ENCODE measurements at regions not wholly inside any gene's neighbourhood (a gene's known extent, or its start where the extent isn't known, plus 50 kb on each side); places are given as distances from the start of the nearest gene placed in this dataset.
A peak's percentile ranks its signal among the peaks of the same experiment; 100 is the strongest.

DNA sequence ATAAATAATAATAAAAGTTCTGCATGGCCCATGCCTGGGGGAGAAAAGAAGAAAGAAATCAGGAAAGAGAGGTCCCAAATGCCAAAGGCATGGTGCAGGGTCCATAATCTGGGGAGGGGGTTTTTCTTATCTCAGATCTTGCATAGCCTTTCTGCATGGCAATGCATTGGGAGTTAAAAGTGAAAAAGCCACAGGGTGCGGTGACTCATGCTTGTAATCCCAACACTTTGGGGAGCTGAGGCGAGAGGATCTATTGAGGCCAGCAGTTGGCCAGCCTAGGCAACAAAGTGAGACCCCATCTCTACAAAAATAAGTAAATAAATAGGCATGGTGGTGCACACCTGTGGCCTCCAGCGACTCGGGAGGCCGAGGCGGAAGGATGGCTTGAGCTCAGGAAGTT, 76.8 kb upstream of the GATA2 start:
- DNase-seq (ENCODE audit: low read depth, low spot score) = no peak
- no peak overlapping the region for H3K4me3 ChIP-seq (ENCODE audit: low read length)

DNA sequence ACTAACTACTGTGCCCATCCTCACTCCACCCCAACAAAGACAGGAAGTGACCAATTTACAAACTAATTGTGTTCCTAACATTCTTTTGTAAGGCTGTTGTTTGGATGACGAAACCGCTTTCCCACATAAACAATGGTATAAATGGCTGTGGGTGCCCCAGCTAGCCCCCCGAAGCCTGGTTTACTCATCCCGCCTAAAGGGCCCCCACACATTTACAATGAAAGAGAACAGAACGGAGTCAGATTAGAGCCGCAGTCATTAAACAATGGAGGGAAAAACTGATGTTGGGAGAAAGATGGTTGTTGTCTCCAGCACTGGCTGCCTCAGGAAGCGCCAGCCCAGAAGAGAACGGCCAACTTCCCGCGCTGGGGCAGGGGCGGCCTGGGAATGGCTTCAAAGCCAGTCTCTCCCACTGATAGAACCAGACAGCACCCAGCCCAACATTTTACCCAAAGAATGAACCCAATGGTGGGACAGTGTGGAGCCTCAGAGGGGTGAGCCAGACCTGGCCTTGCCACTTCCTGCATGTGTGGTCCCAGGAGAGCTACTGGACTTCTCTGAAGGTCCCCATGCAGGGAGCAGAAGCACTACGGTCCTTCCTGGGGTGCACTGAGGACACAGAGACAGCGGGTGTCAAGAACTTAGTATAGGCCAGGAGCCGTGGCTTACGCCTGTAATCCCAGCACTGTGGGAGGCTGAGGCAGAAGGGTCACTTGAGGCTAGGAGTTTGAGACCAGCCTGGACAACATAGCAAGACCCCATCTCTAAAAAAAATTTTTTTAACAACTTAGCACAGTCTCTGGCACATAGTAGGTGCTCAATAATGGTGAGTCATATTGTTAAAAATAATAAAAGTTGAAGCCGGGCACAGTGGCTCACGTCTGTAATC, 75.8 kb upstream of the GATA2 start:
- no peak overlapping the region for H3K4me3 ChIP-seq (ENCODE audit: low read length)
- no peak for DNase-seq (ENCODE audit: low read depth, low spot score)

DNA sequence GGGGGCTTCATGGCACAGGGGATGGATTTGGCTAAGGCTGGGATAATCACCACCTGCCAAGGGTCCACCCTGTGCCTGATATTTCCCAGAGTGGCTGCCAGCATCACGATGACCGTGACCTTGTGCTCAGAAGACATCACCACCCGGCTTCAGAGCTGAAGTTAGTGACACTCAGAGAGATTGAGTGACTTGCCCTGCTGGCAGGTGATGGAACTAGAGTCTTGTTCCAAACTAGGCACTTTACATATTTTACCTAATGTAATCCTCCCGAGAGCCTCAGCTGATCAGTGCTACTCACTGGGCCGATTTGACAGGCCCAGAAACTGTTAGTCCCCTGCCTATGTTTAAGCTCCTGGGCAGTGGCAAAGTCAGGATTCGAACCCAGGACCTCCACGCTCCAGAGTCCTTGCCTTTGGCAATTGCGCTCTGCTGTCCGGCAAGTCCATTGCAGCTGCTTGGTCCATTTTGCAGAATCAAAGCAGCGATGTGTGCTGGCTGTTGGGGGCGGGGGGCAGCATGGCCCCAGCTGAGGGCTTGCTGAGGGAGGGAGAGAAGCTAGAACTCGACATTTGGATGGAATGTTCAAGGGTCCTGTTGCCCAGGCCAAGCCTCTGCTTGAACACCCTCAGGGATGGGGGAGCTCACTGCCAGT, 74.8 kb upstream of the GATA2 start:
- H3K4me3 ChIP-seq (ENCODE audit: low read length) = no peak overlapping the region
- DNase-seq (ENCODE audit: low read depth, low spot score) = no peak

DNA sequence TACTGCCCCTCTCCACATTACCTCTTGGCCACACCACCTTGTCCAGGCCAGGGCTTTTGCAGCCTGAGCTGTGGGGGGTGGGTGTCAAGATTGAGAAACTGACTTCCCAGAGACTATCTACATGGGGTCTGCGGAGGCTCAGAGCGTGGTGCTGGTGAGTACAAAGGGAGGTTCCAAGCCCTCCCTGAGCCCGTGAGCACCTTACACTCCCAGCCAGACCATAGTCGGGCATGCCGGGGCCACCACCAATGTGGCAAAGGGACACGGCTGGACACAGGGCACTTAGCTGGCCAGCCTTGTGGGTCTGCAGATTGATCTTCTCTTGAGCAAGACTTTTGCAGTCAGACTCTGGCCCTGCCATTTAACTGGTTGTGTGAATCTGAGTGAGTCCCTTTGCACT, 74.1 kb upstream of the GATA2 start:
- no peak overlapping the region for H3K4me3 ChIP-seq (ENCODE audit: low read length)
- DNase-seq (ENCODE audit: low read depth, low spot score) = no peak

- no peak overlapping the region for H3K4me3 ChIP-seq (ENCODE audit: low read length)
These were observed 70.4 kb upstream of the GATA2 start for GRCh38 chr3:128563439-128563838.

GRCh38 chr3:128561504-128561903, 68.5 kb upstream of the GATA2 start:
- H3K4me3 ChIP-seq (ENCODE audit: low read length) = no peak overlapping the region
- DNase-seq (ENCODE audit: low read depth, low spot score) = no peak

More at GRCh38 chr3:128563439-128563838, 70.4 kb upstream of the GATA2 start:
- DNase-seq (ENCODE audit: low read depth, low spot score) = no peak

DNA sequence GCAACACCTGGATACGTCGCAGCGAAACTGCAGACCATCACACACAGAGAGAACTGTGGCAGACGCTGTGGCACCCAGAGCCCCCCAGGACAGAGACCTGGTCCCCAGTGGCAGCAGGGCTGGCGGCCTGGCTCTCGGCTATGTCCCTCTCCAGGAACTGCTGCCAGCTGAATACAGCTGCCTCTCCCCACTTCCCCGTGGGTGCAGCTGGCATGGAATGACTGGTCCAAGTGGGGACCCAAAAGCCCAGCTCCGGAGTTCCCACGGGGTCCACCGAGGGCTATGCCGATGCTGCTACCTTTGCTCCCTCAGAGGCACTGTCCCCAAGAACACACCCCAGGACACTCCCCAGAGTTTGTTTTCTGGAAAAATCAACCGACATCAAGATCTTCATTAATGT, 67.8 kb upstream of the GATA2 start:
- no peak overlapping the region for H3K4me3 ChIP-seq (ENCODE audit: low read length)
- no peak for DNase-seq (ENCODE audit: low read depth, low spot score)

GRCh38 chr3:128559486-128560225, 66.7 kb upstream of the GATA2 start:
- no peak overlapping the region for H3K4me3 ChIP-seq (ENCODE audit: low read length)
- peak; percentile 9 for DNase-seq (ENCODE audit: low read depth, low spot score)

GRCh38 chr3:128557531-128558280, 64.7 kb upstream of the GATA2 start:
- no peak overlapping the region for H3K4me3 ChIP-seq (ENCODE audit: low read length)
- no peak for DNase-seq (ENCODE audit: low read depth, low spot score)

- no peak for DNase-seq (ENCODE audit: low read depth, low spot score)
- H3K4me3 ChIP-seq (ENCODE audit: low read length) = no peak overlapping the region
These were observed 63.9 kb upstream of the GATA2 start for GRCh38 chr3:128556907-128557306.

DNA sequence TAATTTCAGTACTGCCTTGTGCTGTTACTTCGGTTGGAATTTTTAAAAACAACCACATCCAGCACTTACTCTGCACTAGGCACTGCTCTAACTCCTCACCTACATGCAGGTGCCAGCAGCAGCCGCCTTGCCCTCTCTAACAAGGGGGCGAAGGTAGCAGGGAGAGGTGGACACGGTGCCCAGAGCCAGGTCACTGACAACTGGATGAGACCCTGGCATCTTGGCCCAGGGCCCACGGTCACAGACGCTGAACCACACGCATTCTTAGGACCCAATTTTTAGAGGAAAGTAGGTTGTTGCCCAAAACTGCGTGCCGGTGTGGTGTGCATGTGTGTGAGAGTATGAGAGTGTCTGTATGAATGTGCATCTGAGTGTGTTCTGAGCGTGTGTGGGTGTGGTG, 63.4 kb upstream of the GATA2 start:
- no peak for DNase-seq (ENCODE audit: low read depth, low spot score)
- H3K4me3 ChIP-seq (ENCODE audit: low read length) = no peak overlapping the region

GRCh38 chr3:128555841-128556240, 62.8 kb upstream of the GATA2 start:
- H3K4me3 ChIP-seq (ENCODE audit: low read length) = no peak overlapping the region
- DNase-seq (ENCODE audit: low read depth, low spot score) = no peak

DNA sequence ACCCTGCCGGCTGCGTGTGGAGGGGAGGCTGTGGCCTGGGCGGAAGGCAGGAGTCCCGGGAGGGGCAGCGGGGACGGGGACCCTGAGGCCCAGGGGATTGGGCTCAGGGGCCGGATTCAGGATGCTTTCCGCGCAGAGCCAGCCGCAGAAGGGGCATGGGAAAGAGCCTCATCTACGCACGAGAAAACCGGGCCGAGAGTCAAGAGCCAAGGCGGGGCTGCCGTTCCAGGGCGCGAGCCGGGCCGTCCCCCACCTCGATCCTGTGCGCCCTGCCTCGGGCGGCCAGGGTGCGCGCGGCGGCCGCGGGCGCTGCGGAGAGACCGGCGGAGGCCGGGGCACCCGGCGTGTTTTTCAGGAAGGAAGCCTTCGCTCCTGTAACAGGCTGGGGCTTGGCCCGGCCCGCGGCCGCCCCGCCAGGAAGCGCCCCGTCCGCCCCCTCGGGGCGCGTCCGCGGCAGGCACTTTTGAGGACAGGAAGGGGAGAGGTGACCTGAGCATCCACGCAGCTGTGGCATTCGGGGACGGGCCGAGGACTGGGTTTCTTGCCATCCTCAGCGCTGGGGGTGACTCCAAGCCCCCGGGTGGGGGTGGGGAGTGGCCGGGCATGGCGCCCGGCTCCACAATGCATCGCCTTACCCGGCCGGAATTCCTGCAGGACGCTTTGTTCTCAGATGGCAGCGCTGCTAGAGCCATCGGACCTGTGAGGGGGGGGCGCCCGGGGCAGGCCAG, 62.3 kb upstream of the GATA2 start:
- DNase-seq (ENCODE audit: low read depth, low spot score) = no peak
- H3K4me3 ChIP-seq (ENCODE audit: low read length) = no peak overlapping the region

- no peak overlapping the region for H3K4me3 ChIP-seq (ENCODE audit: low read length)
- DNase-seq (ENCODE audit: low read depth, low spot score) = no peak
These were observed 61.6 kb upstream of the GATA2 start for GRCh38 chr3:128554465-128555097.

DNA sequence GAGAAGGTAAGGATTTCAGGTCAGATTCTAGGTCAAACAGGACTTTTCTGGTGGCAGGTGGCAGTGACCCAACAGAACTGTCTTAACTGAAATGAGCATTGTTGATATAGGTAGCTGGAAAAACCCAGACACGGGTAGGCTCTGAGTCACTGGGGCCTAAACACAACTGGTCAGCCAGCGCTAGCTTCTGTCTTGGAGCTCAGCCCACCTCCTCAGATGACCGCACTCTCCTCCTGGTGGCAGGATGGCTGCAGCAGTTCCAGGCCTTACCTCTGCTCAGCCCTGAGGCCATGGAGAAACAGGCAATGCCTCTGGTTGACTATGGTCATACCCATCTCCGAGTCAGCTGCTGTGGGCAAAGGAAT, 61.1 kb upstream of the GATA2 start:
- H3K4me3 ChIP-seq (ENCODE audit: low read length) = no peak overlapping the region
- no peak for DNase-seq (ENCODE audit: low read depth, low spot score)

DNA sequence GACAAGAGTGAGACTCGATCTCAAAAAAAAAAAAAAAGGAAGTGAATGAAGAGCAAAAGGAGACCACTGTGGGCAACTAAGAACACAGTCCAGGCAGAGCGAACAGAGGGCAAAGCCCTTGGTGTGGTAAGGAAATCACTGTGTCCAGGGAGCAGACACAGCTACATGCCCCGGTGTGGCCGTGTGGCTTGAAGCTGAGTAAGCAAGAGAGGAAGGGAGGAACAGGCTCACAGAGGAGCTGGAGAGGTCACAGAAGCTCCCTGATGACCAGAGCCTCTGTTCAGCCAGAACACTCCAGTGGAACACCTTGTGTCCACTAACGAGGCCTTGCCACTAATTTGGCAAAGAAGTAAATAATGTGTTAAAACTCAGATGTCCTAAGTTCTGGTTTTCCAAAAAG, 60.6 kb upstream of the GATA2 start:
- DNase-seq (ENCODE audit: low read depth, low spot score) = no peak
- no peak overlapping the region for H3K4me3 ChIP-seq (ENCODE audit: low read length)

- no peak overlapping the region for H3K4me3 ChIP-seq (ENCODE audit: low read length)
- no peak for DNase-seq (ENCODE audit: low read depth, low spot score)
These were observed 58.9 kb upstream of the GATA2 start for GRCh38 chr3:128551867-128552266.

- DNase-seq (ENCODE audit: low read depth, low spot score) = no peak
- H3K4me3 ChIP-seq (ENCODE audit: low read length) = no peak overlapping the region
These were observed 58.5 kb upstream of the GATA2 start for GRCh38 chr3:128551451-128551850.

All from Jurkat, Clone E6-1 (cell line).